ENCODE measurements at regions not wholly inside any gene's neighbourhood (a gene's known extent, or its start where the extent isn't known, plus 50 kb on each side); places are given as distances from the start of the nearest gene placed in this dataset.
"Not testable (repeated sequence)": the region's sequence is repeated elsewhere in the genome, so short reads cannot be mapped to it uniquely, and the experiment has no call there.

GRCh38 chr4:43089730-43090129, 197.2 kb downstream of the GRXCR1 start:
- DNase-seq, result no peak

- no peak for DNase-seq
Observed at GRCh38 chr4:43103048-43103447, 210.5 kb downstream of the GRXCR1 start.

GRCh38 chr4:43112139-43112538, 219.6 kb downstream of the GRXCR1 start:
- no peak for DNase-seq

GRCh38 chr4:43113196-43113595, 220.7 kb downstream of the GRXCR1 start:
- DNase-seq, result no peak

GRCh38 chr4:43126595-43126994, 234.1 kb downstream of the GRXCR1 start:
- DNase-seq, result no peak

GRCh38 chr4:43130228-43131021, 237.9 kb downstream of the GRXCR1 start:
- no peak for DNase-seq

GRCh38 chr4:43132010-43132582, 239.6 kb downstream of the GRXCR1 start:
- DNase-seq, result peak; percentile 2

GRCh38 chr4:43133566-43133965, 241.1 kb downstream of the GRXCR1 start:
- DNase-seq, result no peak

GRCh38 chr4:43136752-43137151, 244.2 kb downstream of the GRXCR1 start:
- no peak for DNase-seq

GRCh38 chr4:43146198-43146597, 253.7 kb downstream of the GRXCR1 start:
- no peak for DNase-seq

- DNase-seq, result no peak
Observed at GRCh38 chr4:43148481-43148880, 256.0 kb downstream of the GRXCR1 start.

GRCh38 chr4:43163101-43163792, 270.7 kb downstream of the GRXCR1 start:
- DNase-seq, result no peak

- no peak for DNase-seq
Observed at GRCh38 chr4:43189741-43190140, 297.2 kb downstream of the GRXCR1 start.

GRCh38 chr4:43212576-43212975, 320.1 kb downstream of the GRXCR1 start:
- not testable (repeated sequence) for DNase-seq

GRCh38 chr4:43223820-43224219, 331.3 kb downstream of the GRXCR1 start:
- no peak for DNase-seq

GRCh38 chr4:43224559-43224958, 332.0 kb downstream of the GRXCR1 start:
- DNase-seq, result no peak

GRCh38 chr4:43233321-43233720, 340.8 kb downstream of the GRXCR1 start:
- no peak for DNase-seq

GRCh38 chr4:43234626-43235415, 342.3 kb downstream of the GRXCR1 start:
- no peak for DNase-seq

GRCh38 chr4:43238008-43238407, 345.5 kb downstream of the GRXCR1 start:
- no peak for DNase-seq

GRCh38 chr4:43238585-43238984, 346.1 kb downstream of the GRXCR1 start:
- DNase-seq, result no peak

- DNase-seq, result no peak
Observed at GRCh38 chr4:43241104-43241503, 348.6 kb downstream of the GRXCR1 start.

- no peak for DNase-seq
Observed at GRCh38 chr4:43242606-43243005, 350.1 kb downstream of the GRXCR1 start.

- no peak for DNase-seq
Observed at GRCh38 chr4:43243433-43244116, 351.1 kb downstream of the GRXCR1 start.

All from amniotic stem cell (primary cell).